ENCODE measurements at regions not wholly inside any gene's neighbourhood (a gene's known extent, or its start where the extent isn't known, plus 50 kb on each side); places are given as distances from the start of the nearest gene placed in this dataset.
A peak's percentile ranks its signal among the peaks of the same experiment; 100 is the strongest.

GRCh38 chr13:30107521-30108136 is 199.7 kb downstream of the KATNAL1 start:
- no peak for TF ChIP-seq ATF3 (CRISPR knock-in tag; conservative IDR thresholded peaks at IDR 0.05)
- TF ChIP-seq ZNF138 (CRISPR knock-in tag; conservative IDR thresholded peaks at IDR 0.05) = no peak
- TF ChIP-seq ATF1 (CRISPR knock-in tag; IDR thresholded peaks at IDR 0.05) = no peak
- TF ChIP-seq MYBL2 (CRISPR knock-in tag; IDR thresholded peaks at IDR 0.05) = no peak
- Mint-ChIP-seq H3K27me3 (ENCODE audit: low read depth) (peaks cover 11% of the 10 kb centered on the region), H3K27ac (no peak overlapping the region), H3K4me3 (no peak overlapping the region), H3K9me3 (no peaks in the 10 kb centered on the region), H3K36me3 (no peaks in the 10 kb centered on the region), H3K4me1 (peaks cover 27% of the 10 kb centered on the region)
- no peak for ATAC-seq
- ChIA-PET POLR2A (no interaction called here), CTCF (interaction anchor here (0.7 to 1.2 kb wide), 2 partner anchors 7 to 336 kb away, joined by 3 to 5 read pairs; no protein-coding TSS in a partner anchor)
- DNase-seq (ENCODE audit: low spot score) = no peak

GRCh38 chr13:30107121-30107520 is 200.2 kb downstream of the KATNAL1 start:
- Mint-ChIP-seq H3K4me3 (no peak overlapping the region), H3K9me3 (no peaks in the 10 kb centered on the region), H3K4me1 (peaks cover 22% of the 10 kb centered on the region), H3K36me3 (no peaks in the 10 kb centered on the region), H3K27ac (no peak overlapping the region), H3K27me3 (ENCODE audit: low read depth) (peaks cover 6% of the 10 kb centered on the region)
- ChIA-PET POLR2A (no interaction called here), CTCF (interaction anchor here (0.7 to 1.2 kb wide), 2 partner anchors 8 to 335 kb away, joined by 3 to 5 read pairs; no protein-coding TSS in a partner anchor)
- TF ChIP-seq JAZF1 (CRISPR knock-in tag; IDR thresholded peaks at IDR 0.05) = no peak
- TF ChIP-seq NFE2L1 (CRISPR knock-in tag; IDR thresholded peaks at IDR 0.05) = no peak
- TF ChIP-seq SP1 (CRISPR knock-in tag; conservative IDR thresholded peaks at IDR 0.05) = no peak
- TF ChIP-seq, protein P1, sequence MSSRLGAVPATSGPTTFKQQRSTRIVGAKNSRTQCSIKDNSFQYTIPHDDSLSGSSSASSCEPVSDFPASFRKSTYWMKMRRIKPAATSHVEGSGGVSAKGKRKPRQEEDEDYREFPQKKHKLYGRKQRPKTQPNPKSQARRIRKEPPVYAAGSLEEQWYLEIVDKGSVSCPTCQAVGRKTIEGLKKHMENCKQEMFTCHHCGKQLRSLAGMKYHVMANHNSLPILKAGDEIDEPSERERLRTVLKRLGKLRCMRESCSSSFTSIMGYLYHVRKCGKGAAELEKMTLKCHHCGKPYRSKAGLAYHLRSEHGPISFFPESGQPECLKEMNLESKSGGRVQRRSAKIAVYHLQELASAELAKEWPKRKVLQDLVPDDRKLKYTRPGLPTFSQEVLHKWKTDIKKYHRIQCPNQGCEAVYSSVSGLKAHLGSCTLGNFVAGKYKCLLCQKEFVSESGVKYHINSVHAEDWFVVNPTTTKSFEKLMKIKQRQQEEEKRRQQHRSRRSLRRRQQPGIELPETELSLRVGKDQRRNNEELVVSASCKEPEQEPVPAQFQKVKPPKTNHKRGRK (CRISPR knock-in tag; IDR thresholded peaks at IDR 0.05; ENCODE audit: borderline replicate concordance) = no peak
- no peak for TF ChIP-seq NR3C1 (CRISPR knock-in tag; conservative IDR thresholded peaks at IDR 0.05; ENCODE audit: low read depth)
- TF ChIP-seq GTF2I (CRISPR knock-in tag; conservative IDR thresholded peaks at IDR 0.05) = no peak
- no peak for TF ChIP-seq TEAD1 (CRISPR knock-in tag; IDR thresholded peaks at IDR 0.05)
- no peak for ATAC-seq
- no peak for DNase-seq (ENCODE audit: low spot score)

DNA sequence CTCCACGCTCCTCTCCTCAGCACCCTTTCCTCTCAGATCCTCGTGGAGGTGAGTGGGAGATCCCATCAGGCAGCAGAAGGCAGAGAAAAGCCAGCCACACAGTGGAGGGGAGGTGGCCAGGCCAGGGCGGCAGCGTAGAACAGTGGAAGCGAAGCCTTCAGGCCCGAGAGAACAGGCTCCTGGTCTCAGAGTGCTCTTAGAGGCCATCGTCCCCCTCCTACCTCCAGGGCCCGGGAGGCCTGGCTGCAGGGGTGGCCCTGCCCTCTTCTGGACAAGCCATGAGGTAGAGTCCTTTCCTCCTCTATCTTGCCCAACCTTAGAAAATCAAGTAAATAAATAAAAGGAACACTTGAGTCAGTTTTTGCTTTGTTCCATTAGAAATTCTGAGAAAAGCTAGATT is 202.0 kb downstream of the KATNAL1 start:
- ChIA-PET CTCF (interaction anchor here (0.6 to 1.5 kb wide), 4 partner anchors 9 to 334 kb away, joined by 3 to 5 read pairs (median 4); no protein-coding TSS in a partner anchor), POLR2A (no interaction called here)
- Mint-ChIP-seq H3K27ac (no peak overlapping the region), H3K4me1 (peaks cover 15% of the 10 kb centered on the region), H3K9me3 (no peaks in the 10 kb centered on the region), H3K36me3 (no peaks in the 10 kb centered on the region), H3K27me3 (ENCODE audit: low read depth) (peaks cover 3% of the 10 kb centered on the region; the same call in 1 of the 2 replicates), H3K4me3 (no peak overlapping the region)
- TF ChIP-seq NR2C2 (CRISPR knock-in tag; IDR thresholded peaks at IDR 0.05) (no peak), ZNF281 (CRISPR knock-in tag; IDR thresholded peaks at IDR 0.05) (no peak), ZNF263 (CRISPR knock-in tag; IDR thresholded peaks at IDR 0.05; ENCODE audit: low read depth) (no peak), ERG (CRISPR knock-in tag; IDR thresholded peaks at IDR 0.05) (no peak), ZNF671 (CRISPR knock-in tag; IDR thresholded peaks at IDR 0.05) (no peak), CDX4 (CRISPR knock-in tag; IDR thresholded peaks at IDR 0.05; ENCODE audit: borderline replicate concordance) (no peak)
- TF ChIP-seq, protein P2, sequence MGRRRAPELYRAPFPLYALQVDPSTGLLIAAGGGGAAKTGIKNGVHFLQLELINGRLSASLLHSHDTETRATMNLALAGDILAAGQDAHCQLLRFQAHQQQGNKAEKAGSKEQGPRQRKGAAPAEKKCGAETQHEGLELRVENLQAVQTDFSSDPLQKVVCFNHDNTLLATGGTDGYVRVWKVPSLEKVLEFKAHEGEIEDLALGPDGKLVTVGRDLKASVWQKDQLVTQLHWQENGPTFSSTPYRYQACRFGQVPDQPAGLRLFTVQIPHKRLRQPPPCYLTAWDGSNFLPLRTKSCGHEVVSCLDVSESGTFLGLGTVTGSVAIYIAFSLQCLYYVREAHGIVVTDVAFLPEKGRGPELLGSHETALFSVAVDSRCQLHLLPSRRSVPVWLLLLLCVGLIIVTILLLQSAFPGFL (CRISPR knock-in tag; IDR thresholded peaks at IDR 0.05; ENCODE audit: borderline replicate concordance) = no peak
- TF ChIP-seq, protein P1 (CRISPR knock-in tag; IDR thresholded peaks at IDR 0.05; ENCODE audit: borderline replicate concordance) = no peak
- peak; percentile 92 for ATAC-seq
- peak; percentile 50 for DNase-seq (ENCODE audit: low spot score)
